ENCODE measurements at regions not wholly inside any gene's neighbourhood (a gene's known extent, or its start where the extent isn't known, plus 50 kb on each side); places are given as distances from the start of the nearest gene placed in this dataset.

- no peak overlapping the region for H3K27ac ChIP-seq (ENCODE audit: insufficient read length, low read depth, low read length)
- Mint-ChIP-seq H3K27ac (no peak overlapping the region), H3K4me3 (no peak overlapping the region), H3K9me3 (peaks cover 8 to 15% of the 10 kb centered on the region in 2 experiments), H3K27me3 (ENCODE audit: low read depth) (no peaks in the 10 kb centered on the region), H3K36me3 (ENCODE audit: insufficient read depth in 1 of 3, low read depth in 3 of 3) (peaks cover 0 to 16% (median 0%) of the 10 kb centered on the region in 3 experiments; a peak in 2 of 7 replicates), H3K4me1 (no peaks in the 10 kb centered on the region)
- no peak overlapping the region for H4K8ac ChIP-seq (replicated peaks; ENCODE audit: insufficient read length, low read depth, low read length)
- no peak overlapping the region for H2BK120ac ChIP-seq (ENCODE audit: low read depth, low read length, poor library complexity, severe bottlenecking)
- no peaks in the 10 kb centered on the region for H3K79me2 ChIP-seq (ENCODE audit: insufficient read depth, low read length)
- no peak for DNase-seq
- H3K23me2 ChIP-seq (ENCODE audit: insufficient read length, low read depth, low read length, poor library complexity, severe bottlenecking) = no peaks in the 10 kb centered on the region
- H3K9me3 ChIP-seq (ENCODE audit: control insufficient read depth, low read depth, low read length) = no peaks in the 10 kb centered on the region
- no CpG with 5 or more reads among the region's 4 CpGs for WGBS (ENCODE audit: extremely low coverage, insufficient read length, low lambda C conversion rate)
- H2AK5ac ChIP-seq (ENCODE audit: insufficient read length, low read length) = no peak overlapping the region
- no peak overlapping the region for H3K56ac ChIP-seq (ENCODE audit: insufficient read length, low read depth, low read length)
- no peaks in the 10 kb centered on the region for H3K79me1 ChIP-seq (ENCODE audit: insufficient read depth, low read depth, low read length, poor library complexity, severe bottlenecking)
- H4K91ac ChIP-seq (ENCODE audit: insufficient read length, low read depth, low read length) = no peak overlapping the region
- H3T11ph ChIP-seq (ENCODE audit: low read length) = no peak overlapping the region
- no peak overlapping the region for H3K23ac ChIP-seq (ENCODE audit: insufficient read length, low read depth, low read length)
- no peak overlapping the region for H3K9ac ChIP-seq (ENCODE audit: extremely low read depth, insufficient read length, low read length)
- H4K5ac ChIP-seq (ENCODE audit: insufficient read length, low read depth, low read length) = no peak overlapping the region
- no peaks in the 10 kb centered on the region for H3K4me1 ChIP-seq (ENCODE audit: insufficient read depth, low read length)
- no peak overlapping the region for H3K14ac ChIP-seq (ENCODE audit: insufficient read depth, low read length)
- H3K4ac ChIP-seq (ENCODE audit: low read depth, low read length) = no peak overlapping the region
- no peaks in the 10 kb centered on the region for H3K27me3 ChIP-seq (ENCODE audit: insufficient read depth, low read length)
- no peak overlapping the region for H3K18ac ChIP-seq (ENCODE audit: insufficient read length, low read depth, low read length)
- H2BK12ac ChIP-seq (ENCODE audit: insufficient read length, low read depth, low read length) = no peak overlapping the region
- H2AFZ ChIP-seq (ENCODE audit: low read length) = no peak overlapping the region
- no peak overlapping the region for H2BK15ac ChIP-seq (ENCODE audit: low read depth, low read length)
- H4K20me1 ChIP-seq (ENCODE audit: control insufficient read depth, insufficient read depth, insufficient read length) = no peaks in the 10 kb centered on the region
- H3K4me2 ChIP-seq (ENCODE audit: insufficient read depth, insufficient read length, low read length) = no peak overlapping the region
- TF ChIP-seq, protein P1, sequence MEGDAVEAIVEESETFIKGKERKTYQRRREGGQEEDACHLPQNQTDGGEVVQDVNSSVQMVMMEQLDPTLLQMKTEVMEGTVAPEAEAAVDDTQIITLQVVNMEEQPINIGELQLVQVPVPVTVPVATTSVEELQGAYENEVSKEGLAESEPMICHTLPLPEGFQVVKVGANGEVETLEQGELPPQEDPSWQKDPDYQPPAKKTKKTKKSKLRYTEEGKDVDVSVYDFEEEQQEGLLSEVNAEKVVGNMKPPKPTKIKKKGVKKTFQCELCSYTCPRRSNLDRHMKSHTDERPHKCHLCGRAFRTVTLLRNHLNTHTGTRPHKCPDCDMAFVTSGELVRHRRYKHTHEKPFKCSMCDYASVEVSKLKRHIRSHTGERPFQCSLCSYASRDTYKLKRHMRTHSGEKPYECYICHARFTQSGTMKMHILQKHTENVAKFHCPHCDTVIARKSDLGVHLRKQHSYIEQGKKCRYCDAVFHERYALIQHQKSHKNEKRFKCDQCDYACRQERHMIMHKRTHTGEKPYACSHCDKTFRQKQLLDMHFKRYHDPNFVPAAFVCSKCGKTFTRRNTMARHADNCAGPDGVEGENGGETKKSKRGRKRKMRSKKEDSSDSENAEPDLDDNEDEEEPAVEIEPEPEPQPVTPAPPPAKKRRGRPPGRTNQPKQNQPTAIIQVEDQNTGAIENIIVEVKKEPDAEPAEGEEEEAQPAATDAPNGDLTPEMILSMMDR (conservative IDR thresholded peaks at IDR 0.05) = no peak
- H2BK20ac ChIP-seq (ENCODE audit: low read depth, low read length, poor library complexity, severe bottlenecking) = no peak overlapping the region
- H2BK5ac ChIP-seq (ENCODE audit: insufficient read length, low read length) = no peak overlapping the region
Measured at GRCh38 chr4:57448452-57448851, 338.3 kb upstream of the IGFBP7 start.
